ENCODE measurements at regions not wholly inside any gene's neighbourhood (a gene's known extent, or its start where the extent isn't known, plus 50 kb on each side); places are given as distances from the start of the nearest gene placed in this dataset.

DNA sequence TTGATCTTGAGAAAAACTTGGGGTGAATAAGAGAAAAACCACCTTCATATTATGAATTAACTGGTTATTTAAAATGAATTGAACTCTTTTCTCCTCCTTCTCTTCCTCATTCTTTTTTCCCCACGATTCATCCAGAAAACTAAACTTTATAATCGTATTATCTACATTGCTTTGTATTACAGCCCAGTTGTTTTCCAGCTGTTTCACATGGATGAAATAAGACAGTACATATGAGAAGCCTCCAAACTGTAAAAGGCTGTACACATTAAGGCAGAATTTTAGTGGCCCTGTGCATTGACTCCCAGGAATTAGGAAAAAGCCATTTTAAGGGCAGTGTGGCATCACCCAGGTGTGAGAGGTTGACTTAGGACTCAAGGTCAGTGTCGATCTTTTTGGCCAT lies 80.3 kb upstream of the PGBD5 start:
- TF ChIP-seq TAF1 (IDR thresholded peaks at IDR 0.05; ENCODE audit: low read depth, low read length) = no peak
- TF ChIP-seq POLR2AphosphoS5 (IDR thresholded peaks at IDR 0.05; ENCODE audit: low read depth, low read length) = no peak
- TF ChIP-seq POLR2A (IDR thresholded peaks at IDR 0.05; ENCODE audit: low read depth, low read length) = no peak
- no peak for TF ChIP-seq PAX5 (IDR thresholded peaks at IDR 0.05; ENCODE audit: insufficient read depth, low read length, severe bottlenecking)
